Right renal cortex interstitium (tissue), 3 donors: ENCODE measurements at regions not wholly inside any gene's neighbourhood (a gene's known extent, or its start where the extent isn't known, plus 50 kb on each side); places are given as distances from the start of the nearest gene placed in this dataset.
"Not testable (repeated sequence)": the region's sequence is repeated elsewhere in the genome, so short reads cannot be mapped to it uniquely, and the experiment has no call there.

Experiments
- DNase-seq, 3 donors: peaks; one replicate each; pipeline ENCODE4 v3.0.0-alpha.2; 2013; ENCODE audit warnings: low read depth in 3 of 3, low spot score in 2 of 3

DNA sequence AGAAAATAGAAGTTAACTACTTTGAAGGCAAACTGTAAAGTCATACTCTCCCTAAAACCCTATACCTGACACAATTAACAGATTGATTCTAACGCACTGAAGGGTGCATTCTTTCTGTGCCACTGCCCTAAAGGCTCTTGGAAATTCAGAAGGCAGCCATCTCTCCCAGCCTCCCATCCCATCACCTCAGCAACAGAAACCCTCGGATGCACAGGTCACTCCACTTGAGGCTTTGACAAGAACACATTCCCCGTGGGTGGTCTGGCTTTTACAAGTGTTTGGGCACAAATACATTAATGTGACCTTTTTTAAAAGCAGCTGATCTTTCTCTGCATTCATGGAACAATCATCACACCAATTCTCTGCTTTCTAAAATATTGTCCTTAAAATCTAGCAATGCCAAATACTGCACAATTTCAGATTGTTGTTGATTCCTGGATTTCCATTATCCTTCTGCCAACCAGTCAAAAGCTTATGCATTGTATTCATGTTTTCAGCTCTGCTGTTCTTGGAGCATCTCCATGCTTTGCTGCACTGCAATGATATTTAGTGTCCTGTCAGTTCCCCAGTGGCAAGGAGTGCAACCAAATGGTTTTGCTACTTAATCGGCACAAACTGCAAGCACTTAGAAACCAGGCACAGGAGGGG, 175.6 kb downstream of the TMEM161B start:
- no peak for DNase-seq

DNA sequence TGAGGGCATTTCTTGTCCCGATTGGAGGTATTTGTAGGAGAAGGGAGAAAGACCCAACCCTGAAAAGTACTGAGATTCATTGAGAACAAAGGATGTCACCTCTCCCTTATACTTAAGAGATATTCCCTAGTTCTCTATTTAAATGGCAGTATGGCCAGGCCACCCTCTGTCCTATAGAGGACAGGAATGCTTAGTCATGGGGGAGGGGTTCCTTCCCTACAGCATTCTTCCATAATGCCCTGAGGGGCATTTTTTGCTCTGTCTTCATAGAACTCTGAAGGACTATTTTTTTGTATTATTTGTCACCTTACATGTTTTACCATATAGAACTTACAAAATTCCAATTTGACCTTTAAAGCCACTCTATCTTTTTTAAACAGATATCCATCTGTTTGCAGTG, 176.3 kb downstream of the TMEM161B start:
- no peak for DNase-seq

DNA sequence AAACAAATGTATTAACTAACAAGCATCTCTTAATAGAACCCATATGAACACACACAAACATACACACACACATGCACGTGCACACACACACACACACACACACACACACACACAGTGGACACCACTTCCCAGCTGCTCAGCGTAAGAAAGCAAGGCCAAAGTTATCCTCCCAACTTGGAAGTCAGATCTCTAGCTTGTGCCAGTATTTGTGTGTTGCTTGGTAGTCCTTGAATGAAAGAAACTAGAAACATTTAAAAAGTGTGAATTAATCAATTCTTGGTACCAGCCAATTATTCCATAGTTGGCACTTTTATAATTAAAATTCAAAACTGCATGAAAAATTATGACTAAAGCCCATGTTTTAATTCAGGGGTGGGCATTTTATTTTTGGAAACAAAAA, 178.1 kb downstream of the TMEM161B start:
- DNase-seq = no peak

DNA sequence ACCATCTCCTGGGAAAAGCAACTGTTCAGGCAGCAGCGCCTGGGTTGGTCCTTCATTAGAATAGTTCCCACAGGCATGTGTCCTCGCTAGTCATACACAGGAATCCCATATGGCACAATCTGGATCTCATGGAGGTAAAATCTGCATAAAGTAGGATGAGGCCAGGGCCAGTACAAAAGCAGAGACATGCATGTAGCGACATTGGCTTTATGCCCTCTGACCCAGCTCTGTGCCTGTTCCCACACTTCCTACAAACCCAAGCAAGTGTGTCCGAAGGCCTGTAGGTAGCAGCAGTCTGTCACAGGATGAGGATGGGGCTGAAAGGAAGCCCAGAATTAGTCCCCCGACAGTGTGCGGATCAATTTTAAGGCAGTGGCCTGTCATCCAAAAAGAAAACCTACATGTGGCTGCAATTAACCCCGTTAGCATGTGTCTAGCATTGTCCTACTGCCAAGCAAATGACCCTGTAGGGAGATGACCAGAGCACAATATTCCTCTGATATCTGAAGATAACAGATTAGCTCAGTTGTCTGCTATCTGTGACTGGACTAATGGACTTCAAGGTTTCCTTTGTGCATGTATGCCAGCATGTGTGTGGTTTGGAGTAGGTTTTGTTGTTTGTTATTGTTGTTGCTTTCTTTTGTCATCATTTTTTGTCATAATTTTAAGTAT, 178.8 kb downstream of the TMEM161B start:
- DNase-seq = no peak

DNA sequence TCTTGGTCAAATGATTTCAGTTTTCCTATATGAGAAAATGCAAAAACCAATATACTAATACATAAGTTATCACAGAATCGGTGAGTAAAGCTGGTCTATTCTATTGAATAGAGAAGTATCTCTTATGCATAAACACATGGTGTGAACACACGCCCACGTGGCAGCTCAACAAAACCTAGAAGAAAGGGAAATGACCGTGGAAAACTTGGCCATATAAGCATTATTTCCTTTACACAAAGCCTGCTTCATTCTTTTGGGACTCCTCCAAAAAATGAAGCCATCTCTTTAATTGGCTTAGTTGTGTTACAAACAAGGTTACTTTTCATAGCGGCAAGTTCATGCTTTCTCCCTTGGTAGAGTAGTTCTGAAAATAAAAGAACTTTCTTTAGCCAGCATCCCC, 183.2 kb downstream of the TMEM161B start:
- no peak for DNase-seq

DNA sequence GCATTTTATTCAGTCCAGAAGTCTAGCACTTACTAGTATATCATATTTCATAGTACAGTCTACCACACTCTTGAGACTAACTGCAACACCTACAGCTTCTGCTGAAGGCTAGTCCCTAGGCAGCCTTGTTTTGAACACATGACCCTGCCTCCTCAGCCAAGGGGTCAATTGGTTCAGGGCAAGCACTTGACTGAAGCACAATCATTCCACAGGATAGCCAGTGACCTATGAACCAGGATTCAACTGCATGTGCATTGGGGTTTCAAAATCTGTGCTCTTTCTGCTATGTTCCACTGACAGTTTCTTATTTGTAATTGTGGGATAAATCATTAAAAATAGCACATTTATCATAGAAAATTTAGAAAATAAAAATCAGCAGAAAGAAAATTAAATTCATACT, 186.8 kb downstream of the TMEM161B start:
- no peak for DNase-seq

DNA sequence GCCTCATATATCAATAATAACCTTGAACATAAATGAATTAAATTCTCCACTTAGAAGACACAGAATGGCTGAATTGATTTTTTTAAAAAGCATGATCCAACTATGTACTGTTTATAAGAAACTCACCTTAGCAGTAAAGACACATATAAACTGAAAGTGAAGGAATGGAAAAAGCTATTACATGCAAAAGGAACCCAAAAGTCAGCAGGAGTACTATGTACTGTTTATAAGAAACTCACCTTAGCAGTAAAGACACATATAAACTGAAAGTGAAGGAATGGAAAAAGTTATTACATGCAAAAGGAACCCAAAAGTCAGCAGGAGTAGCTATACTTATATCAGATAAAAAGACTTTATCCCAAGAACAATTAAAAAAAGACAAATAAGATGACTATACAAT, 204.8 kb downstream of the TMEM161B start:
- no peak for DNase-seq

DNA sequence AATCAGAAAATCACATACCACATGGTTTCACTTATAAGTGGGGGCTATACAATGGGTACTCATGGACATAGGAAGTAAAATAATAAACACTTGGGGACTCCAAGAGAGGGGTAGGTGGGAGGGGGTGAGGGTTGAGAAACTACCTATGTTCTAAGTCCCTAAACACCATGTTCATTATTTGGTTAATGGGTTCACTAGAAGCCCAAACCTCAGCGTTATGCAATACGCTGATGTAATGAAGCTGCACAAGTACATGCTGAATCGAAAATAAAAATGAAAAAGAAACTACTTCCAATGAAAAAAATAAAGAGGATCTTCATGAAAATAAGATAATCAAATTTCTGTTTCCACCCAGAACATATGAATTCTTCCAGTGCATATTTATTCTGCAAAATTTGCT, 208.5 kb downstream of the TMEM161B start:
- DNase-seq = no peak

DNA sequence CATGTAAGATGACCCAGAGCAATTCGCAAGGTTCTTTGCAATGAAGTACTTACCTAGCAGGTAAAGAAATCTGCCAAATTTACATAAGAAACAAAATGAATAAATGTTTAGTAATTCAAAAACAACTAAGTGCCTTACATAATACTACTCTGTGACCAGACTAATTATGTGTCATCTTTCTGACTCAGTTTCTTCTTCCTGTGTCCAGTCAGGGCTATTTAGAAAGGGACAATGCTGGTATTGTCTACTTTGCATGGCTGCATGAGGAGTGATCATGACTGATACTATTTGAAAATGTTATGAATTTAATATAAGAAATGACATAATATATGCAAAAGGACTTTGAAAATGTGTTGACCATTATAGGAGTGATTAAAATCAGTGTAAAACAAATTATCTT, 210.0 kb downstream of the TMEM161B start:
- no peak for DNase-seq

DNA sequence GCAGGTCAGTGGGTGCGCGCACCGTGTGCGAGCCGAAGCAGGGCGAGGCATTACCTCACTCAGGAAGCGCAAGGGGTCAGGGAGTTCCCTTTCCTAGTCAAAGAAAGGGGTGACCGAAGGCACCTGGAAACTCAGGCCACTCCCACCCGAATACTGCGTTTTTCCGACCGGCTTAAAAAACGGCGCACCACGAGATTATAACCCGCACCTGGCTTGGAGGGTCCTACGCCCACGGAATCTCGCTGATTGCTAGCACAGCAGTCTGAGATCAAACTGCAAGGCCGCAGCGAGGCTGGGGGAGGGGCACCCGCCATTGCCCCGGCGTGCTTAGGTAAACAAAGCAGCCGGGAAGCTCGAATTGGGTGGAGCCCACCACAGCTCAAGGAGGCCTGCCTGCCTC, 216.2 kb downstream of the TMEM161B start:
- not testable (repeated sequence) for DNase-seq

DNA sequence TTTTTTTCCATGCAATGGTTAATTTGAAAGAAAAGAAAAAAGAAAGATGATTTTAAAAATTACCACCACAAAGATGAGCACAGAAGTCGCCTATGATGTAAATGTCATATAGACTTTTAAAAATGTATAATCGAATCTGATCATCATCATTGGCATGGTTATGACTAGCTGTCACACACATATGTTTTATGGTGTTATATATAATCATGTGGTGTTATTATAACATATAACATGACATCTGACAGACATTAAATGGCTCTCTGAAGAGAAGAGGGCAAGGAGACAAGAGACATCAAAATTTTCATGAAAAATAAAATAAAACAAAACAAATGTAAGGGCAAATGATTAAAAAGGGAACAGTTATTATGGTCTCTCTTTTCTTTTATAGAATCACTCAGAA, 217.5 kb downstream of the TMEM161B start:
- no peak for DNase-seq

DNA sequence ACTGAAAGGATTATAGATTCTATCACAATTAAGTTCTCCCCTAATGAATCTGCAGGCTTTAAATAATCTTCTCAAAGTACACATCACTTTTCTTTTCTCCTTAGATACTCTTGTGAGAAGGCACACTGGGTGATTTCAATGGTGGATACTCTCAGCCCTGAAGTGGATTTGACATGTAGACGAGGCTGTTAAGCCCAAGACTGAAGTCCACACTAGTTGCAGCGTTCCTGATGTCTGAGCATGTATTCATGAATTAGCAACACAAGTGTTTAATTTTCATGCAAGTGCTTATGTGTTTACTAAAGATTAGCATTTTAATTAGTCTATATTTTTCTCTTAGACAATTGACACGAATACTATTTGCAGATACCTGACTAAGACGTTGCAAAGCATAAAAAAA, 218.9 kb downstream of the TMEM161B start:
- DNase-seq = no peak

DNA sequence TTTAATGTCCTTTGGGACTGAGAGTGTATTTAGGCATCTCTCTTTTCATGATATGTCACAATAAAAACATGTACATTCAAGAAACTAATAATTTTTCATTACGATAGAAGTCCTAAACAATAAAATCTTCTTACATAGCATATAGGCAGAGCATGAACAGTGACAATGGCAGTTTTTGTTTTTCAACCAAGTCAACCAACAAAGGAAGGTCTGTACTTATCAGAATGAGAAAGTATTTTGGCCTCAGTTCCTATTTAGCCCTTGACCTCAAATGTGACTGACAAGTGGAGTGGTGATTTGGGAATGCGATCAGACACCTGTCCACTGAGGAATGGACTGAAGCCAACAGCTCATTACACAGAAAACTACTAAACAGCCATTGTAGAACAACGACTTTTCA, 219.5 kb downstream of the TMEM161B start:
- DNase-seq = no peak

DNA sequence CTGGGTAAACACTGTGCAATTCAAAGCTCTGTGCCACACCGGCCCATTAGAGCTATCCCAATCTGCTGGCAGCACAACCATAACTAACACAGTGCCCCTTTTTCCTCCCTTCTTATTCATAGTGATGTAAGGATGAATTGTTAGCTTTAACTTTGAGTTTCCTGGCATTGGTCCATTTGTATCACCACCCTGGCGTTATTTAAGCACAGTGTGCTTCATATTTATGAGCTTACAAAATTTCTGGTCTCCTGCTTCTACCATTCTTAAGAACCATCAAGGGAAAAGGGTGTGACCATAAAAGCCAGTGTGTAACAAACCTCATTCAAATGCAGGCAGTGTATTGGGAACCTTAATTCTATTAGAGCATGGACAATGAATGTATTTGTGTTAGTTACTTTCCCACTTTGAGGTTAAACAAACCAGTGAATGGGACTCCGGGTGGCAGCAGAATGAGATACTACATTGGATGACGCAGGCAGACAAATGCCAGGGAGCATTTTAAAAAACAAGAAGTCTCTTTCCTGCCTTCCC, 222.6 kb downstream of the TMEM161B start:
- DNase-seq = no peak

DNA sequence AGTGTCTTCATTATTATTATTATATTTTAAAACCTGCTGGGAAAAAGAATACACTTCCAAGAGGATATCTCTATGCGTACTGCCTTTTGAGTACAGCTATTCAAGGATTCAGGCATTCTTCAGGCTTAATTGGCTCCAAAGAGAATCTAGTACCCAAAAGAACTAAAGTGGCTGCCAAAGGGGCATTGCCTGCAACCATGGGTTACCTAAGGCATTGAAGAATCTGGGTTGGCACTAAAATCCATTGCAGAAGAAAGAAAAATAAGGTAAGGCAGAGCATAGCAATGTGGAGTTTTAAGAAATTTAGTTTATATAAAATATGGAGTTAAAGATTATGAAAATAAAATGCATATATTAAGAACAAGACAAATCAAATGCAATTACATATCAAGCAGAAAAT, 223.5 kb downstream of the TMEM161B start:
- no peak for DNase-seq

DNA sequence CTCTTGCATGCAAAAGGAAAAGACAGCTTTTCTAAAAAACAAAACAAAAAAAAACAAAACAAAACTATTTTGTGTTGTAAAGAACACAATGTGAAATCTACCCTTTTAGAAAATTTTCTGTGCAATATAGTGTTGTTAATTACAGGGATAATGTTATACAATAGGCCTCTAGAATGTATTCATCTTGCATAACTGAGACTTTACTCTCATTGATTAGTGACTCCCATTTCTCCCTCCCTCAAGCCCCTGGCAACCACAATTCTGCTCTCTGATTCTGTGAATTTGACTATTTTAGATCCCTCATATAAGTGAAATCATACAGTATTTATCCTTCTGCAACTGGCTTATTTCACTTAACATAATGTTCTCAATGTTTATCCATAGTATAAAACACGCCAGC, 234.1 kb downstream of the TMEM161B start:
- no peak for DNase-seq

DNA sequence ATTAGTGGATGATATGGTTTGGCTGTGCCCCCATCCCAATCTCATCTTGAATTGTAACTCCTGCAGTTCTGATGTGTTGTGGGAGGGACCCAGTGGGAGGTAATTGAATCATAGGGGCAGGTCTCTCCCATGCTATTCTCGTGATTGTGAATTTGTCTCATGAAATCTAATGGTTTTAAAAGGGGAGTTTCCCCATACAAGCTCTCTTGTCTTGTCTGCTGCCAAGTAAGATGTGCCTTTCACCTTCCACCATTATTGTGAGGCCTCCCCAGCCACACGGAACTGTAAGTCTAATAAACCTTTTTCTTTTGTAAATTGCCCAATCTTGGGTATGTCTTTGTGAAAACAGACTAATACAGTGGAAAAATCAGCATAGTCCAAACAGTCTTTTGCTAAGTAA, 235.5 kb downstream of the TMEM161B start:
- no peak for DNase-seq

DNA sequence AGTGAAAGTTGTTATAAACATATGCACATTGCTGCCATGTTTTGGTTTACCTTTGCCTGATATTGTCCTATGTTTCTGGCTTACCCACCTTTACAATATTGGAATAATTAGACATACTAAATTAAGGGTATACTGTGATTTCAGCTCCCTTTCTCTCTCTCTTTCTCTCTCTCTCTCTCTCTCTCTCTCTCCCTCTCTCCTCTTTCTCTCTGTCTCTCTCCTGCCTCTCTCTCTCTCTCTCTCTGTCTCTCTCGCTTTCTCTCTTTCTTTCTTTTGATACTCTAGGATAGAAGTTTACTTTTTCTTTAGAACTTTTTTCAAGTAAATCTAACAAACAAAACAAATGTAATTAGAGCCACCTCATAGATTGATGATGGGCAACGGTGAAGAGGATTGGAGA, 239.6 kb downstream of the TMEM161B start:
- DNase-seq = no peak

DNA sequence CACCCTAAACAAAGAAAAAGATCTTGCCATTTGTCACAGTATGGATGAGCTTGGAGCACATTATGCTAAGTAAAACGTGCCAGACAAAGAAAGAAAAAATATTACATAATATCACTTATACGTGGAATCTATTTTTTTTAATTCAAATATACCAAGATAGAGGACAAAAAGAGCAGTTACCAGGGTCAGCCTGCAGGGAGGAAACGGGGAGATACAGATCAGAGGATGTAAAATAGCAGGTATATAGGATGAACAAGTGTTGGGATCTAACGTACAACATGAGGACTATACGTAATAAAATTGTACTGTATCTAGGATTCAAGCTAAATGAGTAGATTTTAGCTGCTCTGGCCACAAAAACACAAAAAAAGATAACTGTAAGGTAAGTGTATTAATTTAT, 247.5 kb downstream of the TMEM161B start:
- DNase-seq = no peak

DNA sequence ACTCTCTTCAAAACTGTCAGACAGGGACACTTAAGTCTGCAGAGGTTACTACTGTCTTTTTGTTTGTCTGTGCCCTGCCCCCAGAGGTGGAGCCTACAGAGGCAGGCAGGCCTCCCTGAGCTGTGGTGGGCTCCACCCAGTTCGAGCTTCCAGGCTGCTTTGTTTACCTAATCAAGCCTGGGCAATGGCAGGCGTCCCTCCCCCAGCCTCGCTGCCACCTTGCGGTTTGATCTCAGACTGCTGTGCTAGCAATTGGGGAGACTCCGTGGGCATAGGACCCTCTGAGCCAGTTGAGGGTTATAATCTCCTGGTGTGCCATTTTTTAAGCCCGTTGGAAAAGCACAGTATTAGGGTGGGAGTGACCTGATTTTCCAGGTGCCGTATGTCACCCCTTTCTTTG, 253.7 kb downstream of the TMEM161B start:
- not testable (repeated sequence) for DNase-seq

DNA sequence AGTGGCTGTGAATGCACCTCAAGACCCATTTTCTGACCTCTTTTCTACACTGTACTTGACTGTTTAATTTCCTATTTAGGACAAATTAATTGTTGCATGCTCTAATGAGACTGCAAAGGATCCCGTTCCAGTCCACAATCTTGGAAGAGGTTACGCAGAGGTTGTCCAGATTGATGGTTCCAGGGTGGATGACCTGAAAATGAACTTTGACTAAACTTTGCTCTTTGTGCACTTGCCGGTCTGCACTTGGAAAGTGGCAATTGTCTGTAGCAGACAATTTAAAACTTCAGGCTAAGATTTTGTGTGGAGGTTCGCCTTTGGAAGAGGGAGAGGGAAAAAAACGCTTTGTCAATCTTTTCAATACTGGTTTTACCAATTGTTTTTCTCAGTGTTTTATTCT, 267.8 kb downstream of the TMEM161B start:
- DNase-seq = no peak

DNA sequence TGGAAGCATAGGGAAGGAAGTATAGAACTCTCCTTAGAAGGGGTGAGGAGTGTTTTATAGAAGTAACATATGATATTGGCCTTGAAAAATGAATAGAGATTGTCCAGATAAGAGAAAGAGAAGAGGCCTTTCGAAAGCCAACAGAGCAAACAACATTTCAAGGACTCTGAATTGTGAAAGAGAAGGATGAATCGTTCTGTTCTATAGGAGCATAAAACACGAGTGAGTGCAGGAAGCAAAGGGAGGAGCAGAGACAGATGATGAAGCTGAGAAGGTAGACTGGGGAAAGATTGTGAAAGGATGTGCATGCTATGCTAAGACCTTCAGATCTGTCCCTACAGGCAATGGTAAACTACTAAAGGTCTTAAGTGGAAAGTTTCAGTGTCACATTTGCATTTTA, 271.0 kb downstream of the TMEM161B start:
- no peak for DNase-seq

DNA sequence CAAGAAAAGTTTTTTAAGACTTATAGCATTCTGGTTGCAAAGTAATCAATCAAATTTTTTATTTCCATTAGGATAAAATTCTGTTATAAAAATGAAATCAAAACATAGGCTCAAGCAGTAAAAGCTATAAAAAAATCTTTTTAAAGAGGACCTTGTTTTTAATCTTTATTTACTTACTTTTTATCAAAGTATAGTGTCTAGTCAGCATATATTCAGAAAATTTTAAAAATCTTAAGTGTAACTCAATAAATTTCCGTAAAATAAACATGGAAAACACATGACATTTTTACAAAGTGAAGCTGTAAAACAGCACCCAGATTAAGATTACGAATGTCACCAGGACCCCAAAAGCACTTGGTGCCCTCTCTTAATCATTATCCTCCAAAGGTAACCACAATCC, 302.4 kb downstream of the TMEM161B start:
- DNase-seq = no peak
